LoVo (cell line): ENCODE measurements at regions not wholly inside any gene's neighbourhood (a gene's known extent, or its start where the extent isn't known, plus 50 kb on each side); places are given as distances from the start of the nearest gene placed in this dataset.

Experiments used
- DNase-seq: peaks from one replicate; pipeline ENCODE4 v3.0.0-alpha.2; 2016; ENCODE audit warnings: low spot score

DNA sequence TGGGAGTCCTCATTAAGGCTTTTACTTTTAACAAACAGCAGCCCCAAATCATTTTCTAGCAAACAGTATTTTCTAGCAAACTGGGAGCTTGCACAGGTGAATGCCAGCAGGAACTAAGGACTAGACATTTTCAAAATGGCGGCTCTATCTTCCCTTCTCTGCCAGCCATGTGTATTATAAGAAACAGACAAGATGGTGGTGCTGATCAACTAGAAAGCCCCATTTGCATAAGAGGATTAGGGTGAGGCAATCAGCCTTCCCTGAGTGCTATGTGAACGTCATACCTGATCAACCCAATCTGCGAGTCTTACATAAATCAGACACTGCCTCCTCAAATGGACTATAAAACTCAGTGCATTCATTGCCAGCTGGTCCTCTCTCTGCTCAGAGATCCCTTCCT lies 479.6 kb downstream of the IPMK start:
- DNase-seq = no peak

DNA sequence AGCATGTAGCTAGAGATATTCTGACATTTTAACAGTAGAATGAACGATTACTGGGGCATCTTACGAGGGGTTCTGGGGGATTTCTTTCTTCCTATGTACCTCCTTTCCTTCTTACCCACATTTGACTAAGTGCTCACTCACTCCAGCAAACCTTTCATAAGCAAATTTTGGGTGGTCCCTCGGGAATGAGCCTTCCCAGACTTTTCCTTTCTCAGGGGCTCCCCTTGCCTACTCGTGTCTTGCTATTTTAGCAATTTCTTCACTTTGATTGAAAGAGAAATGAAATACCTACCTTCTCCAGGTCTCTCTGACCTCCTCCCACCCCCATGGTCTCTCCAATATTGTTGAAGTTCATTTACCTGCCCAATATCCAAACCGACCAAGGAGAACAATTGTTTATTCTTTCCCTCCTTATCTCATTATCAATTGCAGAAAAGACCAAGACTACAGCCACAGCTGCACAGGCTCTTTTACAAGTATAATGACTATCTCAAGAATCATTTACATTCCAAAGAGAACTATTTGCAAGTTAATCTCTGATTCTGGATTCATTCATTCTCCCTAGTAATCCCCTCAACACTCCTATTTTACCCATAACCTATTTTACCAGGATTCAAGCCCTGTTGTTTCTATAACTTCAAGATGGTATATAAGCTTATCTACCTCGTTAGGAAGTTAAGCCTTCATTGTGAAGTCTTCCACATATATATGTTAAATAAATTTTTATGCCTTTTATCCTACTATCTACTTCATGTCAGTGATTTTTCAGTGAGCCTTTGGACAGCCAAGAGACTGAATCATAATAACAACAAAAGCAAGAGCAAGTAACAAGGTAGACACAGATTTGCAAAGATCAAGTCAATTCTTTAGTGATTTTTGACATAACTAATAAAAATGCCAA lies 480.6 kb downstream of the IPMK start:
- no peak for DNase-seq

DNA sequence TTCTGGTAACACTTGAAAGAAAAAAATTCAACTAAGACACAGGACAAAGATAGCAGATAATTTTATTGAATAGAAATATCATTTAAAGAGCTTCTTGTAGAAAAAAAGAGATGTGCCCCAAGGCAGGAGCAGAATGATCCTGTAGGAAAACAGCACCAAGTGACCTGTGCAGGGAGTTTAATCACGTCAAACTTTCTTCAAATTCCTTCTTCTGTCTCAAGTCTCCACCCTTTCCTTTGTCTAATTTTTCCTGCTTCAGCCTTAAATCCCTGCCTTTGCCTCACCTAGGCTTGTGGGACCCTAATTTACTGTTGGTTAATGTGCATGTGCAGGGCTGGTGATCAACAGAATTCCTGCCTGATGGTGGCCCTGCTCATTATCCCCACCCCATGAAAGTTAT lies 481.4 kb downstream of the IPMK start:
- no peak for DNase-seq

DNA sequence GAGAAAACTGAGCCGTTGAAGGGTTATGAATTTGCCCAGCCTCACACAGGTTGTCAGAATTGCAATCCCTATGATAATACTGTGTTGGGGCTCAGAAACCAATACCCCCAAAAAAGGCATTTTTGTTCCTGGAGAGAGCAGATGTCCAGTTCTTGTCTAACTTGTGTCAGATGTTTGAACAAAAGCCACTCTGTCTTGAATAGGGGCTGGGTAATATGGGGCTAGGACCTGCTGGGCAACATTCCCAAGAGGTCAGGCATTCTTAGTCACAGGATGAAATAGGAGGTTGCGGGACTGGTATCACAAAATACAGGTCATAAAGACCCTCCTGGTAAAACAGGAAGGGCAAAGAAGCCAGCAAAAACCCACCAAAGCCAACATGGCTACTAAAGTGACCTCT lies 482.1 kb downstream of the IPMK start:
- DNase-seq = no peak

DNA sequence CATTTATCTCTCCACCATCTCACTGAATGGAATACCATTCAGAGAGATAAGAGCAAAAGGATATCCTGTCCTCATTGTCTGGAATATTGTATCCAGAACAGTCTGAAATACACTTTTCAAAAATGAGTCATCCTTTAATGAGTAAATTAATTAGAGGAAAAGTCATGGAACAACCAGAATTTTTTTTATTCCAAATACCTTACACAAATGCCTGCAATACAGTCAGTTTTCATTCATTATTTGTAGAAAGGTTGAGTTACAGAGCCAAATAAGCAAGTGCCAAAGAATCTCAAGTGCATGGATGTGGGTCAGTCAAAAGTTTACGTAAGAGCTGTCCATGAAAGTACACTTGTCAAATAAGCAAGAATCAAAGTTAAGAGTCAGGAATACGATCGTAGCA lies 482.6 kb downstream of the IPMK start:
- no peak for DNase-seq

DNA sequence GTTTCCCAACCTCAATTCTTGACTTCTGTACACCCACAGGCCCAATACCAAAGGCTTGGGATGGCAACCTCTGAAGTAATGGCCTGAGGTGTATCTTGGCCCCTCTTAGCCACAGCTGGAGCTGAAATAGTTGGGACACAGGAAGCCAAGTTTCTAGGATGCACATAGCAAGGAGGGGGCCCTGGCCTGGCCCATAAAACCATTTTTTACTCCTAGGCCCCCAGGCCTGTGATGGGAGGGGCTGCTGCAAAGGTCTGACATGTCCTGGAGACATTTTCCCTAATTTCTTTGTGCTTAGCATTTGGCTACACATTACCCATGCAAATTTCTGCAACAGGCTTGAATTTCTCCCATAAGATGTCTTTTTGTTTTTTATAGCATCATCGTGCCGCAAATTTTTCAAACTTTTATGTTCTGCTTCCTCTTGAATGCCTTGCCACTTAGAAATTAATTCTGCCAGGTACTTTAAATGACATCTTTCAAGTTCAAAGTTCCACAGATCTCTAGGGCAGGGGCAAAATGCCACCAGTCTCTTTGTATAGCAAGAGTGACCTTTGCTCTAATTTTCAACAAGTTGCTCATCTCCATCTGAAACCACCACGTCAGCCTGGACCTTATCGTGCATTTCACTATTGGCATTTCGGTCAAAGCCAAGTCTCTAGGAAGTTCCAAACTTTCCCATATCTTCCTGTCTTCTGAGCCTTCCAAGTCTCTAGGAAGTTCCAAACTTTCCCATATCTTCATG lies 490.8 kb downstream of the IPMK start:
- DNase-seq = no peak

DNA sequence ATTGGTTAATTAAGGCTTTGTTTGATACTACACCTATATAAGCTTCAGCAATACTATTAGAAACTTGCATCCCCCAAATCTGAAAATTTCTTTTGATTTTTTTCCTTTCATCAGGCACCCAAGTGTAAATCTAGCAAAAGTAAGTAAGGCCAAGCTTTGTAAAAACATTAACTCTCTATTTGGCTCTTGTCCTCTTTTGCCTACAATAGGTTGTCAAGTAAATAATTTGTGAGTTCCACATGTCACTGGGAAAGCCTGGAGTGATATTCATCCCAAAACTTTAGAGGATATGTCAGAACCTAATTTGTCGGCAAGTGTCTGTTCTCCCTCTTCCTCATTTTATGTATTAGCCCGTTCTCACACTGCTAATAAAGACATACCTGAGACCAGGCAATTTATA lies 492.4 kb downstream of the IPMK start:
- DNase-seq = no peak

DNA sequence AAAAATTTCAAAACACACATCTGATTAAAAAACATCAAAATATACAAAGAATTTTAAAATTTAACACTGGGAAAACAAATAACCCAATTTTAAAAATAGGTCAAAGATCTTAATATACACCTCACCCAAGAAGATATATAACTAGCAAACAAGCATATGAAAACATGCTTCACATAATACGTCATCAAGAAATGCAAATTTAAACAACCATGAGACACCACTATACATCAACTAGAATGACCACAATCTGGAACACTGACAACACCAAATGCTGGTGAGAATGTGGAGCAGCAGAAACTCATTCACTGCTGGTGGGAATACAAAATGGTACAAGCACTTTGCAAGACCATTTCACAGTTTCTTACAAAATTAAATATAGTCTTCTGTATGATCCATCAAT lies 498.4 kb downstream of the IPMK start:
- DNase-seq = no peak

DNA sequence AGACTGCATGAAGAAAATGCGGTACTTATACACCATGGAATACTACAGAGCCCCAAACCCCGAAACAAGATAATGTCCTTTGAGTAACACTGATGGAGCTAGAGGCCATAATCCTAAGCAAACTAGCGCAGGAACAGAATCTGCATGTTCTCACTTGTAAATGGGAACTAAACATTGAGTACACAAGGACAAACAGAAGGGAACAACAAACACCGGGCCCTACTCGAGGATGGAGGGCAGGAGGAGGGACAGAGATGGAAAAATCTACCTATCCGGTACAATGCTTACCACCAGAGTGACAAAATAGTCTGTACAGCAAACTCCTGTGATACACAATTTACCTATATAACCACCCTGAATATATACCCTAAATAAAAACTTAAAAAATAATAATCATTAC lies 507.9 kb downstream of the IPMK start:
- DNase-seq = no peak

DNA sequence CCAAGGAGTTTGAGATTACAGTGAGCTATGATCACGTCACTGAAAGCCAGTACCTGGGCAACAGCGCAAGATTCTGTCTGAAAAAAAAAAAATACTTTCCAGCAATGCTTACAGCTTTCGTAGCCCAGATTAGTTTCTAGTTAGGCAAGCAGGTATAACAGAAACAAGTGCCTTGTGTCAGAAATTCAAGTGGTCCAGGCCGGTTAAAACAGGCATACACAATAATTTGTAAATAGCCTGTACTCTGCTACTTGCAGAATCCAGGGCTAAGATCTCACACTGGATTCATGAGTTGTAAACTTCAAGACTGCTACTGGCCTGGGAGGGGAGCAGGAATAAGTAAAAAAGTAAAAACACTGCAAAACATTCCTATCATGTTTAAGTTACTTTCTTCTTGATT lies 512.9 kb downstream of the IPMK start:
- DNase-seq = no peak

DNA sequence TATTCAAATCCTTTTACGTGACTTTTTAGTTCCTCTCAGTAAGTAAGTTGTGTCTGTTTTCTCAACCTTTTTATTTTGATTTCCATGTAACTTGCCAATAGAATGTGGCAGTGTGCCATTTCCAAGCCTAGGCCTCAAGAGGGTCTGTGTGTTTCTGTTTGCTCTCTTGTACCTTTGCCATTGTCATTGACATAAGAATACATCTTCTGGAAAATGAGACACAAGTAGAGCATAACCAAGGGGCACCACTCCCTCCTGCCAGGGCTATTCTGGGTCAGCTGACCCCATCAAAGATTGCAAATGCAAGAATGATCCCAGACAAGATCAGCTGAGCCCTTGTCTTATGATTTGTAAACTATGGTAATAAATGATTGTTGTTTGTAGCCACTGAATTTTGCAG lies 524.0 kb downstream of the IPMK start:
- no peak for DNase-seq

DNA sequence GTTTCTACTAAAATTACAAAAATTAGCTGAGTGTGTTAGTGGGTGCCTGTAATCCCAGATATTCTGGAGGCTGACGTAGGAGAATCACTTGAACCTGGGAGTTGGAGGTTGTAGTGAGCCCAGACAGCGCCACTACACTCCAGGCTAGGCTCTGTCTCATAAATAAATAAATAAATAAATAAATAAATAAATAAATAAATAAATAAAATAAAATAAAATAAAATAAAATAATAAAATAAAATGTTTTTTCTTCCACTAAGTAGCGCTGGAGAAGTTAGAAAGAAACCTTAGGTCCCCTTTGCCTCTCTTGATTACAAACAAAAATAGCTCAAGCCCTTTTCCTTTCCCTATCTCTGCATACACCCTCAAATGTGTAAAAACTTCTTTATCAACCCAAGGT lies 525.9 kb downstream of the IPMK start:
- no peak for DNase-seq

DNA sequence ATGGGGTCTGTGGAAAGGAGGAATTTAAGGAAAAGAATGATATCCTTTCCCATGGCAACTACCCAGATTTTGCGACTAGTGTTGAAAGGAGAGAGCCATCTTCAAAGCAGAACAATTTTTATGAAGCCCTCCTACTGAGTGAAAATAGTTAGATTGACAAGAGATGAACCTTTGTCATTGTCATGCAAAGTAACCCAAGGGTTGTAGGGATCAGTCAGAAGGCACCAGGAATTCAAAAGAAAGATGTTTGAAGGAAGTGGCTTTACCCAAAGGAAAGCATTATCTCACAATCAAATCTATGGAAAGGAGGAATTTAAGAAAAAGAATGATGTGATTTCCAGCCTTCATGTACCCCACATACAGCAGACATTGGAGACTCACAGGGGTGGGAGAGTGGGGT lies 544.4 kb downstream of the IPMK start:
- DNase-seq = no peak

DNA sequence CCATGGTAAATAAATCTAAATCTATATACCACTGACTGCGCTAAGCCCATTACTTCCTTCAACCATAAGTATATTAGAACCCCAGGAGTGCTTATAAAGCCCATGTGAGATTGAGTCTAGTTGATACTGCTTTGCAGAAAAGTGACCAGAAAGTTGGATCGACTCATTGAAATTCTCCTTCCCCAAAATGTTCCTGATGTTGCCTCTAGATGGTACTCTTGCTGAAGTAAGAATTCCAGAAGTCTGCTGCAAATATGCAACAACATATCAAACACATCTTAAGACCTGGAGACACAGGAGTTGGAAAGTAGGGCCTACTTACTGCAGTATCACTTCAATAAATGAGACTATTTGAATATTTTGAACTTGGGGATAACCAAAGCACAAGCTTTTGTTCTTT lies 550.8 kb downstream of the IPMK start:
- DNase-seq = peak; percentile 15

DNA sequence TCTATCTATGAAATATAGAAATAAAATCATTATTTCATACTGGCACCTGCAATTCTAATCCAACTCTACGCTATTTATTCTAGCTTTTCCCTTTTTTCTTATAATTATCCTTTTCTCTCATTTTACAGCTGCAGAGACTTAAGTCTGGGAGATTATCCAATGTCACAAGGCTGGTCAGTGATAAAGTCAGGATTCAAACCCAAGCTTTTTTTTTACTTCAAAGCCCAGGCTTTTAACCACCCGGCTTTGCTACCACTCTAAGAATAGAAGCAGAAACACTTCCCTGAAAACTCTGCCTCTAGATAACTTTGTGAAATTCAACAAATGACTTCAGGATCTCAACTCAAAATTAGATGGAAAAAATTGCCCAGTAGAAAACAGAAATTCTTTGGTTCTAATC lies 552.5 kb downstream of the IPMK start:
- DNase-seq = no peak

DNA sequence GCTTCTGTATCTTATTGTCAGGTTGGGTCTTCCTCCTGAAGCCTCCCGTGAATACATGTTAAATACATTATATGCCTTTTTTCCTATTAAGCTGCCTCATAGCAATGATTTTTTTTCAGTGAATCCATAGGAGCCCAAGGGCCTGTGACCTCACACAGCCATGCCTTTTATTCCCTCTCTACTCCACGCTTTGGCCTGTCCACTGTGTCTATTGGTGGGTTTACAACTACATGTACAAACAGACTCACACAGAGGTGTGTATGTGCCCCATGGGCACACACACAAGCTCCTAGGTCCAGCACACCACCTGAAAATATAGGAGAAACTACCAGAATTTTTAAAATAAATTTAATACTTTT lies 560.4 kb downstream of the IPMK start:
- DNase-seq = no peak

DNA sequence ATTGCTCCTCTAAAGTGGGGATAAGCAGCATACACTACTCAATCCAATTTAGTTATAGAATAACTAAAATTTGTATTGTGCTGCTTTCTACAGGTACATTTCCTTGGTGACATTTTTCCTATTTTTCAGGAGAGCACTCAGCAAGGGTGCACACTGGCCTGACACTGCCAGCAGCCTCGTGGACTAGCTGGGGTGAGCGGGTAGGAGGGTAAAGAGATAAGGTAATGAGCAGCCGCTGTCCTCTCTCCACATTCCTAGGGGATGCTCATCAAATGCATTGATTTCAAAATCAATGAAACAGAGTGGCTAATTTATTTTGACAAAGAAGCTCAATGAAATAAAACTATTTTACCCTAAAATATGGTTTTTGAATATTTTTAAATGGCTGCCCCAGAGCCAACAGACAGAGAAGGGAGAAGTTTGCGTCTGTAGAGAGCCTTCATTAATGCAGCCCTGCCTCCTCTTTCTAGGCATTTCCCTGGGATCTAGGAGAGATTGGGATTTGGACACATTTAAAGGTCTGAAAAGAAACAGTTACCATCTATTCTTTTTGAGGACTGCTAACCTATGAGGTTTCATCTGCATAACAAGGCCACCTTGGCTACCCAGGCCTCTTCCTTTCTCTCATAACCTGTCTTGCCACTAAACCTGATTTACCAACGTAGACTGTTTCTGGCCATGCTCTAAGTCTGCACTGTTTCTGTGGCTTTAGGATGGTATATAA lies 561.0 kb downstream of the IPMK start:
- no peak for DNase-seq

DNA sequence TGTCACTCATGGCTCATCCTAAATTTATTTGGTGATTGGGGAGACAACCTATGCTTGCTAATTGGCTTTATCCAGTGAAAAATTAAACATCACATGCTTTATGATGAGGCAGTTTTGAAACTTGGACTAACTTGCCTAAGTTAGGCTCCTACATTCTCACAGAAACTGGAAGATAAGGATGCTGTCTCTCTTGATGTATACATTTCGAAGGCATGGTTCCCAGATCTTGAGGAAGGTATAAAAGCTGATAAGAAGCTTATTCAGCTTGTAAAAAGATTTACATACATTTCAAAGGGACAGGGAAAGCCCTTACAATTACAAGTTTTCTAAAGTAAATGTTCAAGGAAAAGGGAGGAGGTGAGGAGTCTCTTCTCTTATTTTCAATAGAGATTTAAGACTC lies 561.7 kb downstream of the IPMK start:
- no peak for DNase-seq

DNA sequence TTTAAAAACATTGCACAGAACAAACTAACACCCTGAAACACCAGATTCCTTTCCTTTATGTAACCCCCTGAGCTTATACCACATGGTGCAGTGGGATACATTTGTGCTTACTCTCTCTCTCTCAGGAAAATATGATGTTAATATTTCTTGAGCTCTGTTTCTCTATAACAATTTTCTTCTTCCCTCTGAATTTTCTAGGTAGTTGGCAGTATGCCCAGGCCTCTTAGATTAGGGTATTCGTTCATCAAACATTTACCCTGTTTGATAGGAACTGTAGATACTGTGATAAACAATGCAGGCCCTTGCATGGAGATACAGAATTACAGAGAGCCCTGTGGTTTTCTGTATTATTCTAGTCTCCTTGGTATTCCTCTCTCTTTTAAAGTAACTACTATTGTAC lies 567.8 kb downstream of the IPMK start:
- DNase-seq = no peak

DNA sequence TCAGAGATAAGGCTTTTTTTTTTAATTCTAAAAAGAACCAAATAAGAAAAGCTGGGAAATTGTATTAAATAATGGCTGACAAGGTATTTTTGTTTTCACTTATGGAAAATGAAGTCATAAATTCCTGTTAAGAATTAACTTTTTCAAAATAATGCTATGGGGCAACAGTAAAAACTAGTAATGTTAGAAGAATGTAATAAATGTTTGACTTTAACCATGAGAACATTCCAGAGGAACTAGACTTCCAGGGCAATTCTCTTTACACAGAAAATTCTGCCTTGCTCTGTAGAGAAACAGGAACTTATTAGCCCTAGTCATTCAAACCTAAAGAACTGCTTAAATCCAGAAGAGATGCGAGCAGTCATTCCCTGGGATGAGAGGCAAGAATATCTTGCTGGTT lies 571.1 kb downstream of the IPMK start:
- DNase-seq = peak; percentile 57

DNA sequence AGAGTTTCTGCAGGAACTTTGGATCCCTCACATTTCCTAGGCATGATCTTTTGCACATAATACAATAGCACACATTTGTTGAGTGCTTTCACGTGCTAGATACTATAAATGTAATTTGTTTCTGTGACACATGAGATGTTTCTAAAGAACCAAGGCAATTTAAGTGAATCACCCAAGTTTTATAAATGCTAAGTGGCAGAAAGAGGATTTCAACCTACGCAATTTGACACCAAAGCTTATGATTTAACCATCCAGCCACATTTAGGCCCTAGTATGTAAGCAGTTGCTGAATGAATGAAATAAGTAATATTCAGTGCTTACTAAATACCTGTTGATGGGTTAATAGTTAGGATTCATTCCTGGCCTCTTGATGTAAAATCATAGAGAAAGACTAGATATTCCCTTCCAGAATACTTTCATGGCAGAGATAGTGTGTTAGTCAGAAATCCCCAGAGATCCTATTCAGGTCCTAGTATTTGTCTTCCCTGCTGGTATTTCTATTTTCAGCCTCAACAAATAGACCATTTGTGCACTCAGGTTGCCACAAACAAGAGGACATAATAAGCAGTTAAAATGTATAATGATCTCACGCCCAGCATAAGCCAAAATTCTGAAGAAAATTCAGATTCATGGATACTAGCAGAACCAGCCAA lies 572.6 kb downstream of the IPMK start:
- DNase-seq = no peak

DNA sequence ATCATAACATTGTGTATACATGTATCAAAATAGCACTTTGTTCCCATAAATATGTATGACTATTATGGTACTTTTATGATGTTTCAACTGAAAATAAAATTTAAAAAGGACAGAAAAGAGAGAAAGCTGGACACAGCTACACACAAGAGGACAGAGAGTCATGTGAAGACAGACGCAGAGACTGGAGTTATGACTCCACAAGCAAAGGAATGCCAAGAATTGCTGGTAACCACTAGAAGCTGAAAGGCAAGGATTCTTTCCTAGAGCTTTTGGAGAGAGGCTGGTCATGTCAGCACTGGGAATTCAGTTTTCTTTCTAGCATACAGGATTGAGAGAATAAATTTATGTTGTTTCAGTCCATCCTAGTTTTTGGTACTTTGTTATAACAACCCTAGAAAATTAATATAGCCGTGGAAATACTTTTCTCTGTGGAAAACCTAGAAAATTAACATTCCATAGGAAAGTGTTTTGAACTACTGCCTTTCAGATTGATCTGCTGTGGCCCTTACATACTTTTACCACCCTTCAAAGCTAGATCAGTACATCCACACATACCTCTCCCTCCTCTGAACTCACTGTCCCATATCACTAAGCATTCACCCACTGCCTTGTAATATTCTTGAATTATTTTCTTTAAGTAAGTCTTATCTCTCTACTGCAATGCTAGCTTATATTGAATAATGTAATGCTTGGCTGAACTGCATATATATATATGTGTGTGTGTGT lies 575.3 kb downstream of the IPMK start:
- peak; percentile 9 for DNase-seq
